Endothelial cell of hepatic sinusoid (primary cell): ENCODE measurements at regions not wholly inside any gene's neighbourhood (a gene's known extent, or its start where the extent isn't known, plus 50 kb on each side); places are given as distances from the start of the nearest gene placed in this dataset.

Source experiments
- in situ Hi-C: cut with HindIII; loops from 2 replicates; pipeline ENCODE4 v1.10.0; 2017; ENCODE audit warnings: low sequenced_read_pairs

DNA sequence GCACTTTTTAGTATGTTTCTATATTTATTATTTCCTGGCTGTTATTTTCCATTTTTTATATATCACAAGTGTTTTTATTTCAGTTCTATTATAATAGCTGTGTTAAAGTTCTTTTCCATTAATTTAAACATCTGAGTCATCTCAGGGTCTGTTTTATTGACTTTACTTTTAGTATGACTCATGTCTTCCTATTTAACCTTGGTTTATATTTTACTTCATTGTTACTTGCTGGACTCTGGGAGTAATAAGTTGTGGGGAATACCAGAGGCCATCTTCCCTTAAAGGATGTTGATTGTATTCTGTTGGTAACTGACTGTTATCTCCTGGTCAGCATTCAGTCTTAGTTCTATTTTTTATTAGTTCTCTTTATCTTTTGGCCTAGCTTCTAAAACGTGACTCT is 1508.2 kb downstream of the CDH11 start:
- in situ Hi-C loops, result no loop called here

- in situ Hi-C loops, result no loop called here
Observed at GRCh38 chr16:63612462-63613227, 1509.2 kb downstream of the CDH11 start.

GRCh38 chr16:63606778-63607177 is 1515.1 kb downstream of the CDH11 start:
- in situ Hi-C loops, result loop anchor here (5.0 kb wide), 1 partner anchor 71 kb away; no protein-coding TSS in a partner anchor

GRCh38 chr16:63602206-63602927 is 1519.5 kb downstream of the CDH11 start:
- in situ Hi-C loops, result no loop called here

DNA sequence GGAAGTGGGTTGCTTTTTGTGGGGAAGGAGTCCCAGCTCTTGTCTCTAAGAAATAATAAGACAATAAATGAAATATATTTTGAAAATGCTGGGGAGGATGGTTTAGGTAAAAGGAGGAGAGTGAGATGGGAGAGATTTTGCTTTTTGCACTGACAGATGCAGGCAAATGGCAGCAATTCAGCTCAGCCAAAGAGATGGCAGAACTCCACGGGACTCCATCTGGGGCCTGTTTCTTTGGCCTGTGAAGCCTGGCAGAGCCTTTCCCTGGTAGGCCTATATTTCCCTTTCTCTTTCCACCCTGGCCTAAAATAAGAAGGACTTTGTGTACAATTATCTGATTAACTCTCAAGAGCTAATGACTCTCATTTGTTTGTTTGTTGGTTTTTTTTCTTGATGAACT is 1525.1 kb downstream of the CDH11 start:
- in situ Hi-C loops, result no loop called here

DNA sequence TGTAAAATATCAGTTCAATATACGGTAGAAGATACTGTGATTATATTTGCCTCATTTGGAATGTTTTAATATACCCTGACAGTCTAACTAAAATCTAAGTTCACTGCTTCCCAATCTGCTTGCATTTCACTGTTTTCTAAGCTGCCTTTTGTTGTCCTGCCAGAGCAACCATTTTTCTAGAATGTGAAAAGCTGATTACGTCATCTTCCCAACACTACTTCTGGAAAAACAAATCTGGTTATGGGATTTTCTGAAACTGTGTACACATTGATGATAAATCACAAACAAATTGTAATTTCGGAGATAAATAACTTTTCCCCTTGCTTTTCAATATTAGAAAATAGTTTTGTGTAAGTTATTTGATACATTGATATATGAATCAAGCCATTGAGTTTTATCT is 1529.0 kb downstream of the CDH11 start:
- in situ Hi-C loops, result no loop called here

GRCh38 chr16:63581570-63581969 is 1540.3 kb downstream of the CDH11 start:
- in situ Hi-C loops, result no loop called here

- in situ Hi-C loops, result no loop called here
Observed at GRCh38 chr16:63578791-63579190, 1542.6 kb upstream of the CDH8 start.

DNA sequence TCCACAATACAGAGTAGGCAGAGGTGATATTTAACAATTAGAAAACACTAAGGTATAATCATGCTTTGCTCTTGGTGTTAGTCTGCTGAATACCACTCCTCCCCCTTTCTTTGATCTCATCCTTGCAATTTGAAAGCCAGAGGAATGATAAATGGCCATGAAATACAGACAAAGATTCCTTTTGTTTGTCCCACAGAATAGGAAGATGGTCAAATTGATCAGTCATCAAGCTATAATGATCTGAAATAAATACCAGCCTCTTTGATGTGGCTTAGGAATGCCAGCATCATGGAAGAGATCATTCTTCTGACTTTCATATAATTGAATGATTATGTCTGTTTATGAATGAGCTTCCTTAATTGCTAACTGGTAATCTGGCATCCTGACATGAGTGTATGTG is 1541.7 kb upstream of the CDH8 start:
- in situ Hi-C loops, result no loop called here

DNA sequence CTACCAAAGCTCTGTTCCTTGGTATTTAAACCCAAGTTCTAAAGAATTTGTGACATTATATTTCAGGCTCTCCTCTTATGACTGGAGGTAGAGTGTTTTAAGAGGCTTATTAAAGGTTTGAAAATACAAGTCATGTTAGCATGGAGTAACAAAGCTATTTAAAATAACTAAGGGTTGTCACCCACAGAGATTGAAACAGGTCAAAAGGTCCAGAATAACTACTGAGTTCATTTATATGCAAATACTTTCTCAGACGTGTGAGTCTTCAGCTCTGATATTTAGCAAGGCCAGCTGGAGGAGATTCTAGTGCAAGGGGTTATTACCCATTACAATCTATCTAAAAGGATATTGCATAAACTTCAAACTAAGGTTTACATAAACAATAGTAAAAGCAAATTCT is 1538.8 kb upstream of the CDH8 start:
- in situ Hi-C loops, result no loop called here

DNA sequence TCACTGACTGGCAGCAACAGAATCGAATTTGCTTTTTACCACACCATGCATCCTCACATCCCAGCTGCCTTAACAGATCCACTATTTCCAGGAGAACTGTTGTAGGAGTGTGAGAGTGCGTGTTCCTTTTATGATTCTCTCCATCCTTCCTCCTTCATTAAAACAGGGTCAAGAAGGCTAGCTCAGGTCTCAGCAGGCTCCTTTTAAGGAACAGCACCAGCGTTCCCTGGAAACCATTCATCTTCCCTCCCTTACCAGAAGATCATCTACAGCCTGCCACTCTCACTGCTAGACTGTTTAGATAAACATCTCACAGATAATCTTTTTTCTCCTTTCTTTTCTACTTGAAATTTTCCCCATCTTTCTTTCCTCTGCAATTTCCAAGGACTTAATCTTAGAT is 1531.9 kb upstream of the CDH8 start:
- in situ Hi-C loops, result no loop called here

- in situ Hi-C loops, result no loop called here
Observed at GRCh38 chr16:63563819-63564505, 1527.7 kb upstream of the CDH8 start.

GRCh38 chr16:63553980-63554379 is 1517.7 kb upstream of the CDH8 start:
- in situ Hi-C loops, result no loop called here

DNA sequence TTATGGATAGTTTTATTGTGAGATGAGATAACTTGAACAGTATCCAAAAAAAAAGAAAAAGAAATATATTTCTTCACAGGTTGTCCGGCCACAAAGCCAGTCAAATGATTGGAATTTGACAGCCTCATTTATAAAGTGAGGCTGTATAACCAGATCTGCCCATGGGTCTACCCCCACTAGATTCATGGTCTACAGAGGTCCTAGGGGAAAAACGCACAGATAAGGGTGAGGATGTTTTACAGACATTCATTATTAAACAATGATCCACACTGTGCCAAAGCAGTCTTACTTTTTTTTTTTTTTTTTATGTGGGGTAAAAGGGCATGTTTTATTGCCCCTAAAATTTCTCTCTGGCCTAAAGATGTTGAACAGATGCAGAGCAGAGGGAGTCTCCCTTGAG is 1503.0 kb upstream of the CDH8 start:
- in situ Hi-C loops, result no loop called here

DNA sequence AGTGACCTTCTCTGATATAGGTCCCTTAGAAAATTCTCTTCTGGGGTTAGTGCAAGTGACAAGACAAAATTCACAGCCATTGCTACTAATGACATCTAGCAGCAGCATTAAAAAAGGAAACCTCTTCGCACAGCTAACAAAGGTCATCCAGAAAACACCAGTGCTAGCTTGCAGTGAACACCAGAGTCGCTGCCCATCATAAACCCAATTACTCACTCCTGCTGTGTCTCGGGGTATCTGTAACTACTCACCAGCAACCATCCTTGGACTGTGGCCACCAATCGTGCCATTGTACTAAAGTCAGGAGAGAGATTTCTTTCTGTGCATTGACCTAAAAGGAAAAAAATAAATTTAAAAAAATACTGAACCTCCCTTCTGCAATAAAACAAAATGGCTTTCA is 1494.7 kb upstream of the CDH8 start:
- in situ Hi-C loops, result no loop called here

- in situ Hi-C loops, result no loop called here
Observed at GRCh38 chr16:63530208-63530607, 1494.0 kb upstream of the CDH8 start.

- in situ Hi-C loops, result no loop called here
Observed at GRCh38 chr16:63527404-63527803, 1491.2 kb upstream of the CDH8 start.

- in situ Hi-C loops, result no loop called here
Observed at GRCh38 chr16:63516394-63516793, 1480.2 kb upstream of the CDH8 start.

DNA sequence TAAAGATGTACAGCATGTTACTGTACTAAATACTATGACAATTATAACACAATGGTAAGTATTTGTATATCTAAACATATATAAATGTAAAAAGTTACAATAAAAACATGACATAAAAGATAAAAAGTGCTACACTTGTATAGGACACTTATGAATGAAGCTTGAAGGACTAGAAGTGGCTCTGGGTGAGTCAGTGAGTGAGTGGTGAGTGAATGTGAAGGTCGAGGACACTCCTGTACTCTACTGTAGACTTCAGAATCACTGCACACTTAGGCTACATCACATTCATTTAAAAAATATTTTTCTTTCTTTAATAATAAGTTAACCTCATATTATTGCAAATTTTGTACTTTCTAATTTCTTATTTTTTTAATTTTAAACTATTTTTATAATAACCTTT is 1476.7 kb upstream of the CDH8 start:
- in situ Hi-C loops, result no loop called here

DNA sequence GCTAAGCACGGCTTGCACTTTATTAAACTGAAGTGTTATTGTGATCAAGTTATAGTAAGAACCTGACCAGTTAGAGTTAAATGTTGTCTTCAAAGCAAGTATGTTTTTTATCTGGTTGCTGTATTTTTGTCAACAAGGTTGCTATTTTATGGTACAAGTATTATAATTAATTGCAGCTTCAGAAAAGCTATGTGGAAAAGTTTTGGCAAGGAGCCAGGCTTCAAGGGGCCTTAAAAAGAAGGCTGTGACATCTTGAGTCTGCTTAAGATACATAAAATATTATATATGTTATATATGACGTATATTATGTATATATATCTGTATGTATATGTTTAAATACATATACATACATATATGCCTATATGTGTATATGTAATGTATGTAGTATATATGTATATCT is 1461.2 kb upstream of the CDH8 start:
- in situ Hi-C loops, result no loop called here

DNA sequence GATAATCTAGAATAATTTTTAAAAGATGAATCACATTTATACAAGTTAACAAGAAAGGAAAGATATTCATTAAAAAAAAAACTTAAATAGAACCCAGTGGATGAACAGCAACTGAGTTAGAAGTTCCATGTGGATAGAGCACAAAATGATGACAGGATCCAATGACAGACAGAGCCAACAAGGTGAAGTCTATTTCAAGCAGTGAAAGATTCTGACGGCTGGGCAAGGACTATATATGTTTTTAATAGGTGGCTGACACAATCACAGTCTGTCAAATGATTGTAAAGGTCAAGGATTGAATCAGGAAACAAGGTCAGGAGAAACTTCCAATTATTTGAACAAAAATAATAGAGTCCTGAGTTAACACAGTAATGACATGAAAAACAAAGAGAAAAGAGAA is 1460.0 kb upstream of the CDH8 start:
- in situ Hi-C loops, result no loop called here

GRCh38 chr16:63488955-63489354 is 1452.7 kb upstream of the CDH8 start:
- in situ Hi-C loops, result no loop called here
